ENCODE measurements at regions not wholly inside any gene's neighbourhood (a gene's known extent, or its start where the extent isn't known, plus 50 kb on each side); places are given as distances from the start of the nearest gene placed in this dataset.

GRCh38 chr4:180909279-180909678, 1333.9 kb upstream of the TENM3 start:
- peak; percentile 27 for TF ChIP-seq CTCF (IDR thresholded peaks at IDR 0.05; ENCODE audit: insufficient read depth, low read depth, low read length)
- TF ChIP-seq EZH2 (IDR thresholded peaks at IDR 0.05; ENCODE audit: insufficient read depth, low read length) = no peak
- H3K27me3 ChIP-seq (ENCODE audit: insufficient read depth, low read length) = no peaks in the 10 kb centered on the region
- no peaks in the 10 kb centered on the region for H4K20me1 ChIP-seq (ENCODE audit: insufficient read depth, low read length)
- no peak overlapping the region for H3K4me3 ChIP-seq (ENCODE audit: insufficient read depth, low read depth, low read length)
- no peaks in the 10 kb centered on the region for H3K9me3 ChIP-seq (ENCODE audit: insufficient read depth, low read depth, low read length)
- H3K27ac Mint-ChIP-seq (ENCODE audit: unreplicated experiment) = no peak overlapping the region
- H3K4me3 Mint-ChIP-seq (ENCODE audit: unreplicated experiment) = no peak overlapping the region
- DNase-seq (ENCODE audit: low read depth) (no peak), FAIRE-seq (no peak)
- H3K27me3 Mint-ChIP-seq (ENCODE audit: low read depth, unreplicated experiment) = no peaks in the 10 kb centered on the region
- H3K27ac ChIP-seq (ENCODE audit: low read depth, low read length) = no peak overlapping the region
- peaks cover 8% of the 10 kb centered on the region for H3K4me1 ChIP-seq (ENCODE audit: insufficient read depth, low read length)
- no peaks in the 10 kb centered on the region for H3K79me2 ChIP-seq (ENCODE audit: insufficient read depth, low read length)
- H3K4me2 ChIP-seq (ENCODE audit: low read length) = no peak overlapping the region
- no peaks in the 10 kb centered on the region for H3K36me3 ChIP-seq (ENCODE audit: insufficient read depth, low read length)
- no peak overlapping the region for H3K9ac ChIP-seq (ENCODE audit: low read length)
- peaks cover 3% of the 10 kb centered on the region for H3K9me3 Mint-ChIP-seq (ENCODE audit: unreplicated experiment)
- no peak overlapping the region for H2AFZ ChIP-seq (ENCODE audit: low read depth, low read length)
- H3K36me3 Mint-ChIP-seq (ENCODE audit: low read depth, unreplicated experiment) = no peaks in the 10 kb centered on the region
- peaks cover 9% of the 10 kb centered on the region for H3K4me1 Mint-ChIP-seq (ENCODE audit: low read depth, unreplicated experiment)

GRCh38 chr4:180913750-180914149, 1329.5 kb upstream of the TENM3 start:
- Mint-ChIP-seq H3K27me3 (ENCODE audit: low read depth, unreplicated experiment) (no peaks in the 10 kb centered on the region), H3K36me3 (ENCODE audit: low read depth, unreplicated experiment) (no peaks in the 10 kb centered on the region), H3K9me3 (ENCODE audit: unreplicated experiment) (peaks cover 3% of the 10 kb centered on the region), H3K27ac (ENCODE audit: unreplicated experiment) (peak overlapping the region; percentile 75), H3K4me3 (ENCODE audit: unreplicated experiment) (no peak overlapping the region), H3K4me1 (ENCODE audit: low read depth, unreplicated experiment) (peaks cover 12% of the 10 kb centered on the region)
- no peak for FAIRE-seq
- Histone ChIP-seq H3K79me2 (ENCODE audit: insufficient read depth, low read length) (no peaks in the 10 kb centered on the region), H3K4me1 (ENCODE audit: insufficient read depth, low read length) (peaks cover 8% of the 10 kb centered on the region), H3K4me3 (ENCODE audit: insufficient read depth, low read depth, low read length) (no peak overlapping the region), H3K36me3 (ENCODE audit: insufficient read depth, low read length) (no peaks in the 10 kb centered on the region), H3K27me3 (ENCODE audit: insufficient read depth, low read length) (no peaks in the 10 kb centered on the region), H3K9ac (ENCODE audit: low read length) (peak overlapping the region; percentile 3), H3K9me3 (ENCODE audit: insufficient read depth, low read depth, low read length) (no peaks in the 10 kb centered on the region), H3K4me2 (ENCODE audit: low read length) (peak overlapping the region; percentile 62), H2AFZ (ENCODE audit: low read depth, low read length) (peak overlapping the region; percentile 28), H3K27ac (ENCODE audit: low read depth, low read length) (peak overlapping the region; percentile 55), H4K20me1 (ENCODE audit: insufficient read depth, low read length) (no peaks in the 10 kb centered on the region)
- peak; percentile 88 for DNase-seq (ENCODE audit: low read depth)
- TF ChIP-seq CTCF (IDR thresholded peaks at IDR 0.05; ENCODE audit: insufficient read depth, low read depth, low read length) (no peak), EZH2 (IDR thresholded peaks at IDR 0.05; ENCODE audit: insufficient read depth, low read length) (no peak)

GRCh38 chr4:180923486-180923885, 1319.7 kb upstream of the TENM3 start:
- no peak overlapping the region for H3K4me3 Mint-ChIP-seq (ENCODE audit: unreplicated experiment)
- FAIRE-seq (peak; percentile 17), DNase-seq (ENCODE audit: low read depth) (peak; percentile 80)
- no peak overlapping the region for H2AFZ ChIP-seq (ENCODE audit: low read depth, low read length)
- H3K4me2 ChIP-seq (ENCODE audit: low read length) = peak overlapping the region; percentile 48
- H3K36me3 Mint-ChIP-seq (ENCODE audit: low read depth, unreplicated experiment) = no peaks in the 10 kb centered on the region
- H3K4me3 ChIP-seq (ENCODE audit: insufficient read depth, low read depth, low read length) = no peak overlapping the region
- peak overlapping the region; percentile 57 for H3K27ac ChIP-seq (ENCODE audit: low read depth, low read length)
- peaks cover 7% of the 10 kb centered on the region for H3K4me1 ChIP-seq (ENCODE audit: insufficient read depth, low read length)
- no peaks in the 10 kb centered on the region for H3K27me3 ChIP-seq (ENCODE audit: insufficient read depth, low read length)
- TF ChIP-seq EZH2 (IDR thresholded peaks at IDR 0.05; ENCODE audit: insufficient read depth, low read length) = no peak
- no peak for TF ChIP-seq CTCF (IDR thresholded peaks at IDR 0.05; ENCODE audit: insufficient read depth, low read depth, low read length)
- H4K20me1 ChIP-seq (ENCODE audit: insufficient read depth, low read length) = no peaks in the 10 kb centered on the region
- H3K27me3 Mint-ChIP-seq (ENCODE audit: low read depth, unreplicated experiment) = no peaks in the 10 kb centered on the region
- H3K9me3 ChIP-seq (ENCODE audit: insufficient read depth, low read depth, low read length) = no peaks in the 10 kb centered on the region
- no peaks in the 10 kb centered on the region for H3K36me3 ChIP-seq (ENCODE audit: insufficient read depth, low read length)
- H3K9me3 Mint-ChIP-seq (ENCODE audit: unreplicated experiment) = peaks cover 4% of the 10 kb centered on the region
- no peaks in the 10 kb centered on the region for H3K79me2 ChIP-seq (ENCODE audit: insufficient read depth, low read length)
- H3K27ac Mint-ChIP-seq (ENCODE audit: unreplicated experiment) = no peak overlapping the region
- H3K9ac ChIP-seq (ENCODE audit: low read length) = peak overlapping the region; percentile 25
- H3K4me1 Mint-ChIP-seq (ENCODE audit: low read depth, unreplicated experiment) = peaks cover 8% of the 10 kb centered on the region
